ENCODE measurements at regions not wholly inside any gene's neighbourhood (a gene's known extent, or its start where the extent isn't known, plus 50 kb on each side); places are given as distances from the start of the nearest gene placed in this dataset.

- TF ChIP-seq, protein P1, sequence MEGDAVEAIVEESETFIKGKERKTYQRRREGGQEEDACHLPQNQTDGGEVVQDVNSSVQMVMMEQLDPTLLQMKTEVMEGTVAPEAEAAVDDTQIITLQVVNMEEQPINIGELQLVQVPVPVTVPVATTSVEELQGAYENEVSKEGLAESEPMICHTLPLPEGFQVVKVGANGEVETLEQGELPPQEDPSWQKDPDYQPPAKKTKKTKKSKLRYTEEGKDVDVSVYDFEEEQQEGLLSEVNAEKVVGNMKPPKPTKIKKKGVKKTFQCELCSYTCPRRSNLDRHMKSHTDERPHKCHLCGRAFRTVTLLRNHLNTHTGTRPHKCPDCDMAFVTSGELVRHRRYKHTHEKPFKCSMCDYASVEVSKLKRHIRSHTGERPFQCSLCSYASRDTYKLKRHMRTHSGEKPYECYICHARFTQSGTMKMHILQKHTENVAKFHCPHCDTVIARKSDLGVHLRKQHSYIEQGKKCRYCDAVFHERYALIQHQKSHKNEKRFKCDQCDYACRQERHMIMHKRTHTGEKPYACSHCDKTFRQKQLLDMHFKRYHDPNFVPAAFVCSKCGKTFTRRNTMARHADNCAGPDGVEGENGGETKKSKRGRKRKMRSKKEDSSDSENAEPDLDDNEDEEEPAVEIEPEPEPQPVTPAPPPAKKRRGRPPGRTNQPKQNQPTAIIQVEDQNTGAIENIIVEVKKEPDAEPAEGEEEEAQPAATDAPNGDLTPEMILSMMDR (IDR thresholded peaks at IDR 0.05; ENCODE audit: low read depth, low read length, missing input control): no peak
- TF ChIP-seq RAD21 (IDR thresholded peaks at IDR 0.05): no peak
- H3K36me3 ChIP-seq (ENCODE audit: control insufficient read depth in 4 of 4, insufficient read depth in 3 of 4, low read depth in 1 of 4, low read length in 3 of 4): no peaks in the 10 kb centered on the region
- peaks cover 0 to 3% (median 0%) of the 10 kb centered on the region in 4 donors for H3K27me3 ChIP-seq (ENCODE audit: control insufficient read depth in 4 of 4, insufficient read depth in 4 of 4, low read length in 3 of 4)
- no peak overlapping the region for H3K27ac ChIP-seq (ENCODE audit: low read depth in 1 of 2, low read length in 2 of 2)
- no peaks in the 10 kb centered on the region for H3K4me1 ChIP-seq (ENCODE audit: control insufficient read depth in 4 of 4, insufficient read depth in 4 of 4, low read length in 3 of 4)
- no peak overlapping the region for H3K4me3 ChIP-seq (ENCODE audit: low read depth in 1 of 3, low read length in 3 of 3)
- H3K9me3 ChIP-seq (ENCODE audit: control insufficient read depth in 4 of 4, low read length in 3 of 4): no peaks in the 10 kb centered on the region
- no peak for DNase-seq (ENCODE audit: low spot score)
- WGBS: 90% methylated on average over 1 of the region's 1 CpG
- no peak overlapping the region for H3K9ac ChIP-seq (ENCODE audit: low read depth in 1 of 2, low read length in 2 of 2)
Measured at GRCh38 chrX:79281775-79282174, 85.4 kb downstream of the ITM2A start.

DNA sequence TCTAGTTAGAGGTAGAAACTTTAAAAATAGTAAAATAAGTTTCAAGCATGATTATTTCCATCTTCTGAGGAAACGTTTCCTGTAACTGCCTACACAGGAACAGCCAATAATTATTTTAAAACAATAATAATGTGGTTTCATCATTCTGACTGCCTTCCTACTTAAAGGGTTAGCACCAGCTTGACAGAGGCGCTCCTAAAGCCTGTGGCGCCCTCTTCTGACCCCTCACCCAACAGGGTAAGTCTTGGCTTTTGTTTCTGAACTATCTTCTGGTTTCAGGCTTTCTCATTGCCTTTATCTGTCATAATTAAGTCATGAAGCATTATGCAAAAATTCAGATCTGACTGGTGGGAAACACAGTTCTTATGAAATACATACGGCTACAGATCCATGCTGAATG lies 96.7 kb downstream of the ITM2A start:
- Histone ChIP-seq H3K27me3 (ENCODE audit: control insufficient read depth in 4 of 4, insufficient read depth in 4 of 4, low read length in 3 of 4) (no peaks in the 10 kb centered on the region), H3K4me3 (ENCODE audit: low read depth in 1 of 3, low read length in 3 of 3) (no peak overlapping the region), H3K36me3 (ENCODE audit: control insufficient read depth in 4 of 4, insufficient read depth in 3 of 4, low read depth in 1 of 4, low read length in 3 of 4) (no peaks in the 10 kb centered on the region), H3K4me1 (ENCODE audit: control insufficient read depth in 4 of 4, insufficient read depth in 4 of 4, low read length in 3 of 4) (no peaks in the 10 kb centered on the region), H3K9ac (ENCODE audit: low read depth in 1 of 2, low read length in 2 of 2) (no peak overlapping the region), H3K27ac (ENCODE audit: low read depth in 1 of 2, low read length in 2 of 2) (no peak overlapping the region), H3K9me3 (ENCODE audit: control insufficient read depth in 4 of 4, low read length in 3 of 4) (no peaks in the 10 kb centered on the region)
- WGBS: 4% methylated on average over 4 of the region's 4 CpGs
- TF ChIP-seq RAD21 (IDR thresholded peaks at IDR 0.05): peak; percentile 56 to 66
- TF ChIP-seq, protein P1 (IDR thresholded peaks at IDR 0.05; ENCODE audit: low read depth, low read length, missing input control): peak; percentile 3
- no peak for TF ChIP-seq FOXA1 (IDR thresholded peaks at IDR 0.05)
- no peak for DNase-seq (ENCODE audit: low spot score)

GRCh38 chrX:79268788-79269187 lies 98.3 kb downstream of the ITM2A start:
- H3K36me3 ChIP-seq (ENCODE audit: control insufficient read depth in 4 of 4, insufficient read depth in 3 of 4, low read depth in 1 of 4, low read length in 3 of 4): no peaks in the 10 kb centered on the region
- H3K9me3 ChIP-seq (ENCODE audit: control insufficient read depth in 4 of 4, low read length in 3 of 4): no peaks in the 10 kb centered on the region
- no peak overlapping the region for H3K9ac ChIP-seq (ENCODE audit: low read depth in 1 of 2, low read length in 2 of 2)
- no peaks in the 10 kb centered on the region for H3K4me1 ChIP-seq (ENCODE audit: control insufficient read depth in 4 of 4, insufficient read depth in 4 of 4, low read length in 3 of 4)
- no peak for DNase-seq (ENCODE audit: low spot score)
- H3K27me3 ChIP-seq (ENCODE audit: control insufficient read depth in 4 of 4, insufficient read depth in 4 of 4, low read length in 3 of 4): no peaks in the 10 kb centered on the region
- no peak overlapping the region for H3K27ac ChIP-seq (ENCODE audit: low read depth in 1 of 2, low read length in 2 of 2)
- no peak overlapping the region for H3K4me3 ChIP-seq (ENCODE audit: low read depth in 1 of 3, low read length in 3 of 3)
- 56% methylated on average over 2 of the region's 2 CpGs for WGBS
- TF ChIP-seq, protein P2, sequence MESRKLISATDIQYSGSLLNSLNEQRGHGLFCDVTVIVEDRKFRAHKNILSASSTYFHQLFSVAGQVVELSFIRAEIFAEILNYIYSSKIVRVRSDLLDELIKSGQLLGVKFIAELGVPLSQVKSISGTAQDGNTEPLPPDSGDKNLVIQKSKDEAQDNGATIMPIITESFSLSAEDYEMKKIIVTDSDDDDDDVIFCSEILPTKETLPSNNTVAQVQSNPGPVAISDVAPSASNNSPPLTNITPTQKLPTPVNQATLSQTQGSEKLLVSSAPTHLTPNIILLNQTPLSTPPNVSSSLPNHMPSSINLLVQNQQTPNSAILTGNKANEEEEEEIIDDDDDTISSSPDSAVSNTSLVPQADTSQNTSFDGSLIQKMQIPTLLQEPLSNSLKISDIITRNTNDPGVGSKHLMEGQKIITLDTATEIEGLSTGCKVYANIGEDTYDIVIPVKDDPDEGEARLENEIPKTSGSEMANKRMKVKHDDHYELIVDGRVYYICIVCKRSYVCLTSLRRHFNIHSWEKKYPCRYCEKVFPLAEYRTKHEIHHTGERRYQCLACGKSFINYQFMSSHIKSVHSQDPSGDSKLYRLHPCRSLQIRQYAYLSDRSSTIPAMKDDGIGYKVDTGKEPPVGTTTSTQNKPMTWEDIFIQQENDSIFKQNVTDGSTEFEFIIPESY (IDR thresholded peaks at IDR 0.05): no peak
- TF ChIP-seq, protein P1 (IDR thresholded peaks at IDR 0.05; ENCODE audit: low read depth, low read length, missing input control): no peak
- TF ChIP-seq FOXA1 (IDR thresholded peaks at IDR 0.05): no peak
- no peak for TF ChIP-seq HNF4A (conservative IDR thresholded peaks at IDR 0.05)
- TF ChIP-seq, protein P3, sequence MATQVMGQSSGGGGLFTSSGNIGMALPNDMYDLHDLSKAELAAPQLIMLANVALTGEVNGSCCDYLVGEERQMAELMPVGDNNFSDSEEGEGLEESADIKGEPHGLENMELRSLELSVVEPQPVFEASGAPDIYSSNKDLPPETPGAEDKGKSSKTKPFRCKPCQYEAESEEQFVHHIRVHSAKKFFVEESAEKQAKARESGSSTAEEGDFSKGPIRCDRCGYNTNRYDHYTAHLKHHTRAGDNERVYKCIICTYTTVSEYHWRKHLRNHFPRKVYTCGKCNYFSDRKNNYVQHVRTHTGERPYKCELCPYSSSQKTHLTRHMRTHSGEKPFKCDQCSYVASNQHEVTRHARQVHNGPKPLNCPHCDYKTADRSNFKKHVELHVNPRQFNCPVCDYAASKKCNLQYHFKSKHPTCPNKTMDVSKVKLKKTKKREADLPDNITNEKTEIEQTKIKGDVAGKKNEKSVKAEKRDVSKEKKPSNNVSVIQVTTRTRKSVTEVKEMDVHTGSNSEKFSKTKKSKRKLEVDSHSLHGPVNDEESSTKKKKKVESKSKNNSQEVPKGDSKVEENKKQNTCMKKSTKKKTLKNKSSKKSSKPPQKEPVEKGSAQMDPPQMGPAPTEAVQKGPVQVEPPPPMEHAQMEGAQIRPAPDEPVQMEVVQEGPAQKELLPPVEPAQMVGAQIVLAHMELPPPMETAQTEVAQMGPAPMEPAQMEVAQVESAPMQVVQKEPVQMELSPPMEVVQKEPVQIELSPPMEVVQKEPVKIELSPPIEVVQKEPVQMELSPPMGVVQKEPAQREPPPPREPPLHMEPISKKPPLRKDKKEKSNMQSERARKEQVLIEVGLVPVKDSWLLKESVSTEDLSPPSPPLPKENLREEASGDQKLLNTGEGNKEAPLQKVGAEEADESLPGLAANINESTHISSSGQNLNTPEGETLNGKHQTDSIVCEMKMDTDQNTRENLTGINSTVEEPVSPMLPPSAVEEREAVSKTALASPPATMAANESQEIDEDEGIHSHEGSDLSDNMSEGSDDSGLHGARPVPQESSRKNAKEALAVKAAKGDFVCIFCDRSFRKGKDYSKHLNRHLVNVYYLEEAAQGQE (IDR thresholded peaks at IDR 0.05): no peak
- TF ChIP-seq YY1 (IDR thresholded peaks at IDR 0.05): no peak
- TF ChIP-seq GABPA (IDR thresholded peaks at IDR 0.05 in 1 of 2, conservative IDR thresholded peaks at IDR 0.05 in 1 of 2): no peak
- TF ChIP-seq NR2F2 (IDR thresholded peaks at IDR 0.05): no peak
- TF ChIP-seq EGR1 (IDR thresholded peaks at IDR 0.05; ENCODE audit: low read depth in 2 of 2): no peak
- TF ChIP-seq, protein P4, sequence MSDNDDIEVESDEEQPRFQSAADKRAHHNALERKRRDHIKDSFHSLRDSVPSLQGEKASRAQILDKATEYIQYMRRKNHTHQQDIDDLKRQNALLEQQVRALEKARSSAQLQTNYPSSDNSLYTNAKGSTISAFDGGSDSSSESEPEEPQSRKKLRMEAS (IDR thresholded peaks at IDR 0.05): no peak
- no peak for TF ChIP-seq HNF4G (IDR thresholded peaks at IDR 0.05)
- no peak for TF ChIP-seq TAF1 (conservative IDR thresholded peaks at IDR 0.05)
- TF ChIP-seq SP1 (IDR thresholded peaks at IDR 0.05): no peak
- no peak for TF ChIP-seq RXRA (IDR thresholded peaks at IDR 0.05)
- TF ChIP-seq JUND (IDR thresholded peaks at IDR 0.05): no peak
- no peak for TF ChIP-seq RAD21 (IDR thresholded peaks at IDR 0.05)

Data from liver (tissue), 8 donors.